GM13977 (cell line): ENCODE measurements at regions not wholly inside any gene's neighbourhood (a gene's known extent, or its start where the extent isn't known, plus 50 kb on each side); places are given as distances from the start of the nearest gene placed in this dataset.

Experiments
- DNase-seq: peaks from one replicate; pipeline ENCODE4 v3.0.0; 2012; ENCODE audit warnings: low spot score
- CTCF ChIP-seq: IDR thresholded peaks from 2 replicates; pipeline ENCODE4 v1.5.1; 2012; ENCODE audit warnings: mild to moderate bottlenecking, control low read depth; ENCODE audit not compliant: insufficient read depth; ENCODE audit errors: extremely low read depth, missing control alignments
- in situ Hi-C: fragments of 300-500 bp; cut with MboI; formaldehyde crosslinking; loops from one replicate; pipeline ENCODE4 v1.12.0; 2022; ENCODE audit warnings: low sequenced_read_pairs, low pct_unique_long_range_greater_than_20kb, mixed read lengths, inconsistent platforms; ENCODE audit not compliant: unreplicated experiment

DNA sequence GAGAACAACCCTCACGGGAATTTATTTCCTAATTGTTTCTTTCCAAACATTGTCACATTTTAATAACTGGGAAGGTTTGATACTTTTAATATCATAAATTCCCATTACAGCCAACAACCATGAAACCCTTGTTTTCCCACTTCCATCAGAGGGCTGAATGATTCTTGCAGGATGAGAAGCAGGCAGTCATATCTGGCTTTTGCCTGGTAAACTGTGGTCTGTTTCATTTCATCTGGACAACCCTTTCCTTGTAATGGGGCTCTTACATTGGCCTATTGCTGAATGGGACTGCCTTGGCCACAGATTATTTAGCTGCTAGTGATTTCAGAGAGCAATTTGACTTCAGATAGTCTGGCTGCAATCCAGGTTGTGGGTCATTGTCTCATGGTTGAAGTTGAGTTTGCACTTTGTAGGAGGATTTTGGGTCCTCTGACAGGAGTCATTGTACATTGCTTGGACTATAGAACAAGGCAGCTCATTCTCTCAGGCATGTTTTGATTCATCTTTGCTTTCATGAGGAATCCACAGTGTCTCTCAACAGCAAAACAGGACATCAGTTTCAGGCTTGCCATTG is 754.9 kb upstream of the TSPY4 start:
- no peak for TF ChIP-seq CTCF
- no peak for DNase-seq
- in situ Hi-C loops = no loop called here

DNA sequence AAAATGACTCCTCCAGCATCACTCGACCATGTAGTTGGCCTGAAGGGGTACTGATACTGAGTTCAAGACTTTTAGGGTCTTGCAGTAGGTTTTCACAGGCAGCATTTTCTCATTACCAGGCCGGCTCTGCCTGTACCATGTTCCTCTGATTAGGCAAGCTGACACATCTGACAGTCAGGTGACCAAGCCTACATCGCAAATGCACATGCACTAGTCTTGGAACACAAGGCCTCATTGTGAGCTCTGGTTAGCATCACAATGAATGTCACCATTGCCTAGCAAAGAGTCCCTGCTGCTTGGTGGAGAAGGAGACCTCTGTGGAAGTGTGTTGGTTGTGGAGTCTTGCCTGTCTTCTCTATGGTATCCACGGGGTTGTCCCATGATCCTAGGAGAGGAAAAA is 754.1 kb upstream of the TSPY4 start:
- in situ Hi-C loops = no loop called here
- no peak for TF ChIP-seq CTCF
- no peak for DNase-seq

DNA sequence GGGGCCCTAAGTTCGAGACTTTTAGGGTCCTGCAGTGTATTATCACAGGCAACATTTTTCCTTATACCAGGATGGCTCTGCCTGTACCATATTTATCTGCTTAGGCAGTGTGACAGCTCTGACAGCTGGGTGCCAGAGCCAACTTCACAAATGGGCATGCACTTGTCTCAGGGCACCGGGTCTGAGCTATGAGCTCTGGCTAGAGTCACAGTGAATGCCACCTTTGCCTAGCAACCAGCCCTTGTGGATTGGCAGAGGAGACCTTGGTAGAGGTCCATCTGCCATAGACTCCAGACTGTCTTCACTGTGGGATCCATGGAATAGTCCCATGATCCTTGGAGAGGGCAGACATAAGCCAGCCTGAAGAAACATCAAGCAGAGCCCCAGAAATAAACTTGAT is 746.6 kb upstream of the TSPY4 start:
- no peak for TF ChIP-seq CTCF
- in situ Hi-C loops = no loop called here

GRCh38 chrY:8591821-8592516 is 745.3 kb upstream of the TSPY4 start:
- no peak for TF ChIP-seq CTCF
- in situ Hi-C loops = no loop called here
- DNase-seq = no peak

More for the DNA sequence above, 746.6 kb upstream of the TSPY4 start:
- no peak for DNase-seq

GRCh38 chrY:8594657-8595056 is 742.6 kb upstream of the TSPY4 start:
- no peak for DNase-seq
- TF ChIP-seq CTCF = no peak
- in situ Hi-C loops = no loop called here

DNA sequence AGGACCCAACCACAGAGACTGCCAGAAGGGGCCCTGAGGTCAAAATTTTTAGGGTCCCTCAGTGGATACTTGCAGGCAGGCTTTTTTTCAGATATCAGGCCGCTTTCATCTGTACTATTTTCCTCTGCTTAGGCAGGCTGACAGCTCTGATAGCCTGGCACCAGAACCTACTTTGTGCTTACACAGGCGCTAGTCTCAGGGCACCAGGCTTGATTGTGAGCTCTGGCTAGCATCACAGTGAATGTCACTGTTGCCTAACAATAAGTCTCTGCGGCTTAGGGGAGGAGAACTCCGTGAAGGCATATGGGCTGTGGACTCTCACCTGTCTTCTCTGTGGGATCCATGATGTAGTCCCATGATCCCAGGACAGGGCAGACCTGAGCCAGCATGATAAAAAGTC is 738.1 kb upstream of the TSPY4 start:
- DNase-seq = no peak
- in situ Hi-C loops = no loop called here

More for the DNA sequence above, 738.1 kb upstream of the TSPY4 start:
- TF ChIP-seq CTCF = no peak
